ENCODE measurements at regions not wholly inside any gene's neighbourhood (a gene's known extent, or its start where the extent isn't known, plus 50 kb on each side); places are given as distances from the start of the nearest gene placed in this dataset.

- DNase-seq: no peak
These were observed 172.2 kb downstream of the CDC5L start for GRCh38 chr6:44559486-44560270.

- DNase-seq: no peak
These were observed 173.1 kb downstream of the CDC5L start for GRCh38 chr6:44560458-44561059.

GRCh38 chr6:44561060-44561623 is 173.6 kb downstream of the CDC5L start:
- DNase-seq: no peak

GRCh38 chr6:44561832-44562665 is 174.5 kb downstream of the CDC5L start:
- peak in 1 of 2 donors; percentile 37 for DNase-seq

- no peak for DNase-seq
These were observed 175.9 kb downstream of the CDC5L start for GRCh38 chr6:44563397-44563796.

- DNase-seq: no peak
These were observed 177.5 kb downstream of the CDC5L start for GRCh38 chr6:44564906-44565524.

GRCh38 chr6:44567406-44567805 is 179.9 kb downstream of the CDC5L start:
- no peak for DNase-seq

- DNase-seq: no peak
These were observed 181.6 kb downstream of the CDC5L start for GRCh38 chr6:44569131-44569530.

GRCh38 chr6:44569931-44570385 is 182.5 kb downstream of the CDC5L start:
- peak; percentile 56 to 63 for DNase-seq

- no peak for DNase-seq
These were observed 184.0 kb downstream of the CDC5L start for GRCh38 chr6:44571510-44571909.

- no peak for DNase-seq
These were observed 184.8 kb downstream of the CDC5L start for GRCh38 chr6:44572346-44572745.

GRCh38 chr6:44575644-44576043 is 188.1 kb downstream of the CDC5L start:
- no peak for DNase-seq

GRCh38 chr6:44576132-44576631 is 188.7 kb downstream of the CDC5L start:
- no peak for DNase-seq

GRCh38 chr6:44580901-44581300 is 193.4 kb downstream of the CDC5L start:
- no peak for DNase-seq

- no peak for DNase-seq
These were observed 195.4 kb downstream of the CDC5L start for GRCh38 chr6:44582930-44583329.

GRCh38 chr6:44590471-44590870 is 203.0 kb downstream of the CDC5L start:
- no peak for DNase-seq

GRCh38 chr6:44593539-44593944 is 206.0 kb downstream of the CDC5L start:
- peak in 1 of 2 donors; percentile 19 for DNase-seq

- DNase-seq: no peak
These were observed 207.0 kb downstream of the CDC5L start for GRCh38 chr6:44594481-44594880.

GRCh38 chr6:44598679-44599078 is 211.2 kb downstream of the CDC5L start:
- no peak for DNase-seq

- DNase-seq: no peak
These were observed 212.2 kb downstream of the CDC5L start for GRCh38 chr6:44599672-44600071.

- no peak for DNase-seq
These were observed 215.7 kb downstream of the CDC5L start for GRCh38 chr6:44603044-44603686.
